SK-N-SH (cell line): ENCODE measurements at regions not wholly inside any gene's neighbourhood (a gene's known extent, or its start where the extent isn't known, plus 50 kb on each side); places are given as distances from the start of the nearest gene placed in this dataset.

ENCODE experiments used
- CTCF ChIA-PET: fragments of 300-600, 350-600 bp; formaldehyde crosslinking; extraction: SDS; loops from one replicate; lab custom pipeline; 2021; lab: Yijun Ruan, JAX
- POLR2A ChIA-PET: fragments of 350-600 bp; sonication (Branson Sonifier 250); formaldehyde crosslinking; extraction: SDS; loops from one replicate; lab custom pipeline; 2020; ENCODE audit warnings: antibody characterized with exemption, inconsistent platforms; lab: Yijun Ruan, JAX
- DNase-seq: peaks from one replicate; pipeline ENCODE4 v3.0.0; 2012
- H2AFZ ChIP-seq: fragments of 200-600 bp; sonication (generic); 2 replicates; pipeline ENCODE4 v1.8.1; 2016; ENCODE audit warnings: antibody characterized with exemption, mild to moderate bottlenecking, low read depth
- H3F3A ChIP-seq: fragments of 200-600 bp; sonication (generic); replicated peaks from 2 replicates; pipeline ENCODE3; 2016; ENCODE audit warnings: antibody characterized with exemption, mild to moderate bottlenecking; ENCODE audit not compliant: insufficient read depth
- H3K27ac ChIP-seq, 2 experiments: fragments of 200-500 bp in 1 of 2; fragments of 200-600 bp in 1 of 2; sonication (Bioruptor generic) in 1 of 2; sonication (generic), shearing (Covaris generic) in 1 of 2; 2 replicates each; pipeline versions ENCODE4 v1.5.1 to v1.6.1; 2014 to 2016; ENCODE audit warnings: low read depth in 2 of 2, inconsistent platforms in 1 of 2, low read length in 1 of 2, mild to moderate bottlenecking in 1 of 2, mixed read lengths in 1 of 2
- H3K27me3 ChIP-seq: fragments of 200-600 bp; sonication (generic), shearing (Covaris generic); 2 replicates; pipeline ENCODE4 v1.6.1; 2016; ENCODE audit warnings: mixed run types; ENCODE audit not compliant: insufficient read depth
- H3K36me3 ChIP-seq, 2 experiments: fragments of 200-500 bp in 1 of 2; fragments of 200-600 bp in 1 of 2; sonication (Bioruptor generic) in 1 of 2; sonication (generic) in 1 of 2; replicated peaks in 1 of 2; 2 replicates each; pipeline versions ENCODE3 to v1.5.1; 2014 to 2016; ENCODE audit warnings: low read length in 1 of 2, mild to moderate bottlenecking in 1 of 2; ENCODE audit not compliant: insufficient read depth in 2 of 2, control insufficient read depth in 1 of 2
- H3K4me1 ChIP-seq, 2 experiments: fragments of 200-500 bp in 1 of 2; fragments of 200-600 bp in 1 of 2; sonication (Bioruptor generic) in 1 of 2; sonication (generic), shearing (Covaris generic) in 1 of 2; 2 replicates each; pipeline versions ENCODE4 v1.5.1 to v1.6.1; 2014 to 2016; ENCODE audit warnings: low read depth in 1 of 2, low read length in 1 of 2, mixed run types in 1 of 2; ENCODE audit not compliant: insufficient read depth in 2 of 2, control insufficient read depth in 1 of 2
- H3K4me2 ChIP-seq: fragments of 200-600 bp; sonication (generic), shearing (Covaris generic); 2 replicates; pipeline ENCODE4 v1.6.1; 2017; ENCODE audit warnings: mixed run types
- H3K4me3 ChIP-seq, 2 experiments: fragments of 200-500 bp in 1 of 2; fragments of 200-600 bp in 1 of 2; sonication (Bioruptor generic) in 1 of 2; sonication (generic), shearing (Covaris generic) in 1 of 2; 2 replicates each; pipeline versions ENCODE4 v1.5.1 to v1.8.1; 2014 to 2016; ENCODE audit warnings: low read depth in 2 of 2, inconsistent platforms in 1 of 2, low read length in 1 of 2, mild to moderate bottlenecking in 1 of 2, mixed read lengths in 1 of 2, moderate library complexity in 1 of 2
- H3K79me2 ChIP-seq: fragments of 200-600 bp; sonication (generic); 2 replicates; pipeline ENCODE4 v1.8.1; 2017; ENCODE audit warnings: mild to moderate bottlenecking; ENCODE audit not compliant: insufficient read depth
- H3K9ac ChIP-seq: fragments of 200-600 bp; sonication (generic); 2 replicates; pipeline ENCODE4 v1.6.1; 2017; ENCODE audit warnings: mixed run types
- H3K9me2 ChIP-seq: fragments of 200-600 bp; sonication (generic); 2 replicates; pipeline ENCODE4 v1.6.1; 2017; ENCODE audit warnings: mixed run types
- H3K9me3 ChIP-seq: fragments of 200-600 bp; sonication (generic); 2 replicates; pipeline ENCODE4 v1.6.1; 2017; ENCODE audit warnings: mixed run types, mild to moderate bottlenecking, moderate library complexity
- H4K20me1 ChIP-seq: fragments of 200-600 bp; sonication (generic); 2 replicates; pipeline ENCODE4 v1.6.1; 2017; ENCODE audit warnings: mild to moderate bottlenecking, mixed run types; ENCODE audit not compliant: insufficient read depth
- CTCF ChIP-seq: fragments of 200-600 bp; sonication (generic); IDR thresholded peaks from 2 replicates; pipeline ENCODE4 v1.6.1; 2017; ENCODE audit warnings: antibody characterized with exemption, mild to moderate bottlenecking, moderate library complexity
- IRF3 ChIP-seq: fragments of 150-350 bp; IDR thresholded peaks from 2 replicates; pipeline ENCODE4 v1.6.1; 2016; ENCODE audit warnings: mild to moderate bottlenecking, low read depth, low read length
- MAX ChIP-seq: IDR thresholded peaks from 2 replicates; pipeline ENCODE4 v1.4.0; 2012; ENCODE audit warnings: low read depth
- MEF2A ChIP-seq: IDR thresholded peaks from 2 replicates; pipeline ENCODE4 v1.4.0; 2012; ENCODE audit warnings: low read depth, borderline replicate concordance
- NFIC ChIP-seq: IDR thresholded peaks from 2 replicates; pipeline ENCODE4 v1.4.0; 2012; ENCODE audit warnings: borderline replicate concordance
- POLR2AphosphoS5 ChIP-seq: IDR thresholded peaks from 2 replicates; pipeline ENCODE4 v1.6.1; 2012; ENCODE audit warnings: low read depth, low read length
- REST ChIP-seq: IDR thresholded peaks from 2 replicates; pipeline ENCODE4 v1.6.1; 2012; ENCODE audit warnings: mild to moderate bottlenecking, low read depth, low read length, moderate library complexity
- TEAD4 ChIP-seq: IDR thresholded peaks from 2 replicates; pipeline ENCODE4 v1.4.0; 2012; ENCODE audit warnings: mild to moderate bottlenecking, borderline replicate concordance; ENCODE audit not compliant: insufficient read depth
- USF1 ChIP-seq: IDR thresholded peaks from 2 replicates; pipeline ENCODE4 v1.4.0; 2012; ENCODE audit warnings: low read depth, borderline replicate concordance
- WGBS: methylation state at CpG from one replicate; pipeline ENCODE4 v1.1.6; 2017; ENCODE audit warnings: low lambda C conversion rate; 5-methylcytosine and 5-hydroxymethylcytosine counted together

GRCh38 chr16:86762095-86762494 is 183.7 kb downstream of the FOXL1 start:
- H2AFZ ChIP-seq, result 0 out of 2 replicates have a peak overlapping the region, but pooled peaks have one; percentile 46
- H3K9ac ChIP-seq, result peak overlapping the region; percentile 49
- H3K4me2 ChIP-seq, result peak overlapping the region; percentile 86
- peaks cover 40% of the 10 kb centered on the region for H3F3A ChIP-seq
- ChIA-PET POLR2A (no interaction called here), CTCF (interaction anchor here (2.0 to 3.1 kb wide), 2 partner anchors 8 to 12 kb away, joined by 9 to 11 read pairs; no protein-coding TSS in a partner anchor)
- peak overlapping the region; percentile 30 to 64; a peak in 3 of 4 replicates for H3K4me3 ChIP-seq
- H3K4me1 ChIP-seq, result peaks cover 0 to 11% of the 10 kb centered on the region in 2 experiments; a peak in 2 of 4 replicates
- peaks cover 29% of the 10 kb centered on the region for H3K79me2 ChIP-seq
- H3K36me3 ChIP-seq, result no peaks in the 10 kb centered on the region
- no peak for DNase-seq
- no peaks in the 10 kb centered on the region for H3K27me3 ChIP-seq
- H3K9me3 ChIP-seq, result no peaks in the 10 kb centered on the region
- no peaks in the 10 kb centered on the region for H4K20me1 ChIP-seq
- peak overlapping the region in 1 of 2 experiments; percentile 48; a peak in 2 of 4 replicates for H3K27ac ChIP-seq
- H3K9me2 ChIP-seq, result no peaks in the 10 kb centered on the region
- 21% methylated on average over 9 of the region's 9 CpGs for WGBS
- TF ChIP-seq IRF3 (no peak), REST (no peak), MEF2A (no peak), CTCF (no peak), TEAD4 (no peak)

GRCh38 chr16:86763819-86764218 is 185.5 kb downstream of the FOXL1 start:
- 30% methylated on average over 12 of the region's 12 CpGs for WGBS
- CTCF ChIA-PET, result no interaction called here
- no peaks in the 10 kb centered on the region for H3K27me3 ChIP-seq

More at GRCh38 chr16:86763819-86764218, 185.5 kb downstream of the FOXL1 start:
- Histone ChIP-seq H3K4me1 (peaks cover 3 to 11% of the 10 kb centered on the region in 2 experiments; a peak in 2 of 4 replicates), H3K27ac (peak overlapping the region in 1 of 2 experiments; percentile 42; a peak in 2 of 4 replicates), H4K20me1 (no peaks in the 10 kb centered on the region), H3K9me3 (no peaks in the 10 kb centered on the region), H2AFZ (peak overlapping the region; percentile 63; the same call in 1 of the 2 replicates), H3K9me2 (no peaks in the 10 kb centered on the region), H3K4me3 (peak overlapping the region in 1 of 2 experiments; percentile 64; a peak in 2 of 4 replicates), H3K4me2 (peak overlapping the region; percentile 86), H3K9ac (peak overlapping the region; percentile 51), H3F3A (peaks cover 42% of the 10 kb centered on the region), H3K79me2 (peaks cover 29% of the 10 kb centered on the region), H3K36me3 (no peaks in the 10 kb centered on the region)
- DNase-seq, result no peak
- POLR2A ChIA-PET, result no interaction called here
- TF ChIP-seq NFIC (no peak), USF1 (no peak), MAX (0 out of 2 replicates have a peak, but pooled peaks have one; percentile 17), POLR2AphosphoS5 (no peak)
